Activated CD8-positive, alpha-beta memory T cell treated with anti-CD3 and anti-CD28 coated beads for 36 hours (primary cell): ENCODE measurements at regions not wholly inside any gene's neighbourhood (a gene's known extent, or its start where the extent isn't known, plus 50 kb on each side); places are given as distances from the start of the nearest gene placed in this dataset.

Source experiments
- CTCF ChIA-PET: fragments of 350-600 bp; sonication (Branson Sonifier 250); formaldehyde crosslinking; loops from one replicate; lab custom pipeline; 2021; ENCODE audit warnings: antibody characterized with exemption; lab: Charles Lee
- POLR2A ChIA-PET: fragments of 350-600 bp; sonication (Branson Sonifier 250); formaldehyde crosslinking; loops from one replicate; lab custom pipeline; 2021; ENCODE audit warnings: antibody characterized with exemption; lab: Charles Lee

DNA sequence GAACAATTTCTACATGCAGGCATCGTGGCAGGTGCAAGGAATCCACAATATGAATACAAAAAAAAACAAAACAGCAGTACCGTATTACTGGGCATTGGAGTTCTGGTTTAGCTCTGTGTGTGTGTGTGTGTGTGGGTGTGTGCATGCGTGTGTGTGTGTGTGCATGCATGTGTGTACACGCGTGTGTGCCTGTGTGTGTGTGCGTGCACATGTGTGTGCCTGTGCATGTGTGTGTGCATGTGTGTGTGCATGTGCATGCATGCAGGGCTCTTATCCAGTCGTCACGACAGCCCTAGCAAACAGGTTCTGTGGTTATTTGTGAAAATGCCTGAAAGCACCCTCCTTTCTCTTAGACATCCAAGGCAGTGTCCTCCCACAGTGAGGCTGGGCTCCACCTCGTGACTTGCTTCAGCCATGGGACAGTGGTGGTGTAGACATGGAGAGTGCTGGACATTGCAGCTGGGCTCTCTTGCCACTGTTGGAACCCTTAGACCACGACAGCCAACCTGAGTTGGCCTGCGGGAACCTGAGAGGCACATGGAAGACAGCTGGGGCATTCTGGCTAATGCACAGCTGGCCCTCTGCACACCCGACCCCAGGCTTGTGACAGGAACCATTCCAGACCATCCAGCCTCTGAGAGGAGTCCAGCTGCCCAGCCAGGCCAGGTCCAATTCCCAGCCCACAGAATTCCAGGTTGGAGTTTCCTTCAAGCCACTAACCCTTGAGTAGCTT lies 173.4 kb upstream of the SHH start:
- POLR2A ChIA-PET = no interaction called here
- CTCF ChIA-PET = no interaction called here

- ChIA-PET POLR2A (no interaction called here), CTCF (no interaction called here)
These were observed 172.5 kb upstream of the SHH start for GRCh38 chr7:155984609-155985405.

DNA sequence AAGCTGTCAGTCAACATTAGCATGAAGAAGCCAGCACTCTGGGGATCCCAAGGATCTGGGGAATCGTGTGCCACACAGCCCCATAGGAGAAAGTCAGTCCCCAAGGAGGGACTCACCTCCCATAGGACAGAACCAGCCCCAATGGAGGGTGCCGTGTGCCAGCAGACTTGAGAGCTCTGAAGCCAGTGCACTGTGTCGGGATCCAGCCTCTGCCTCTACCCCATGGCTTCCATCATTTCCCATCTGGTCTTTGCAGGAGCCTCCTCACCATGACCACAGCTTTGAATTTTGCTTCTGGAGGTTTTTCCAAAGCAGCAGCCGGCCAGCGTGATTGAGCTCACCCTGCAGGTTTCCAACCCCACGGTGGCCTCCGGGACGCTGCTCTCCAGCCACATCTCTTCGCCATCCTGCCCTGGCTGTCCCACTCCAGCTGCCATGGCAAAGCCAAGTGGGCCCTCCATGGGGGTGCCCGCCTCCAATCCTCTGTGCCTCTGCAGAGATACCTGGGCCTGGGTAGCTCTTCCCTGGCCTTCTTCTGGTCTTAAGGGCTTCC lies 171.8 kb upstream of the SHH start:
- ChIA-PET CTCF (no interaction called here), POLR2A (no interaction called here)

DNA sequence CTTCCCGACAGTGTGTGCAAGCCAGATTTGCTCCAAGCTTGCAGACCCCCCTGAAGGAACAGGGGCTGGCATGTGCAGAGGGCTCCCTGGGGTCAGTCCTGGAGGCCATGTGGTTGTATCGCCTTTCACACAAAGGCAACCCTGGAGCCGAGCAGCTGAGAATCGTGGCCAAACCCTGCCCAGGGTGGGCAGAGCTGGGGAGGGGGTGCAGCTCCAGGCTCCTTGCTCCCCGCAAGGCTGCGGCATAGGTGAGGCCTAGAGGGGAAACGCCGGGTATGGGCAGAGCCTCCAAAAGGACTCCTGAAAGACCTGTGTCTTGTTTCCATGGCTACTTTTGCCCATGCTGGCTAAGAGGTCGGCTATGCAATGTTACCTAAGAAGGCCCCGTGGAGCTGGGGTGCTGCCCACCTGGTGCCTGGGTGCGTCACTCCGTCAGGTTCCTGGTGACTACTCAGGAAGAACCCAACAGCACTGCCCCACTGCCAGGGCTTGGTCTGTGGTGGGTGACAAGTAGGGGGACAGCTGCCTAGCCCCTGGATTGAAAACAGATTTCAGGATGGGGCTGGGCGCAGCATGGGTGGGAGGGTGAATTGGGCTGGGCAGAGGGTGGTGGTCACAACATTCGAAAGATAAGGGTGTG lies 171.0 kb upstream of the SHH start:
- ChIA-PET CTCF (no interaction called here), POLR2A (no interaction called here)

DNA sequence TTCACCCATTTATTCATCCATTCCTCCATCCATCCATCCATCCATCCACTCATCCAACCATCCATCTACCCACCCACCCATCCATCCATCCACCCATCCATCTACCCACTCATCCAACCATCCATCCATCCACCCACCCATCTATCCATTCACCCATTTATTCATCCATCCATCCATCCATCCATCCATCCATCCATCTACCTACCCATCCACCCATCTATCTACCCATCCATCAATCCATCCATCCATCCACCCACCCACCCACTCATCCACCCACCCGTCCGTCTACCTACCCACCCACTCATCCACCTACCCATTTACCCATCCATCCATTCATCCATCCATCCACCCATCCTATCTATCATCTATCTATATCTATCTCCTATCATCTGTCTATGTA lies 169.4 kb upstream of the SHH start:
- CTCF ChIA-PET = no interaction called here
- POLR2A ChIA-PET = no interaction called here

GRCh38 chr7:155980841-155981240 lies 168.6 kb upstream of the SHH start:
- ChIA-PET POLR2A (no interaction called here), CTCF (no interaction called here)

- ChIA-PET POLR2A (no interaction called here), CTCF (no interaction called here)
These were observed 167.7 kb upstream of the SHH start for GRCh38 chr7:155979994-155980393.

GRCh38 chr7:155979566-155979965 lies 167.3 kb upstream of the SHH start:
- ChIA-PET CTCF (no interaction called here), POLR2A (no interaction called here)

DNA sequence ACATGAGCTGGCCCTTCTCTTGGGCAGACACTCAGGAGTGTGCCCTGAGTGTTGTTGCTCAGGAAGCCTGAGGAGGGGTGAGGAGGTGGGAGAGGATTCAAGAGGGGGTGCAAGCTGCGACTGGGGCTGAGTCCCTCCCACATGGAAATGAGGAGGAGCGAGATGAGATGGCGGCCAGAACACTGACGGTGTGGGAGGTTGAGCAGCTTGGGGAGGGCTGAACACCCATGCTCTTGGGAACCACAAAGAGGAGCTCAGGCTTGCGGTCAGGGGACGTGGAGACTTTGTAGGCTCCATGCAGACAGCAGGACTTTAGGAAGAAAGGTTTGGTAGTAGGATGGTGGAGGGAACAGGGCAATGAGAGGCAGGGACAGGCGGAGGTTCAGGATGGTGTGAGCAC lies 163.2 kb upstream of the SHH start:
- POLR2A ChIA-PET = no interaction called here
- CTCF ChIA-PET = no interaction called here

DNA sequence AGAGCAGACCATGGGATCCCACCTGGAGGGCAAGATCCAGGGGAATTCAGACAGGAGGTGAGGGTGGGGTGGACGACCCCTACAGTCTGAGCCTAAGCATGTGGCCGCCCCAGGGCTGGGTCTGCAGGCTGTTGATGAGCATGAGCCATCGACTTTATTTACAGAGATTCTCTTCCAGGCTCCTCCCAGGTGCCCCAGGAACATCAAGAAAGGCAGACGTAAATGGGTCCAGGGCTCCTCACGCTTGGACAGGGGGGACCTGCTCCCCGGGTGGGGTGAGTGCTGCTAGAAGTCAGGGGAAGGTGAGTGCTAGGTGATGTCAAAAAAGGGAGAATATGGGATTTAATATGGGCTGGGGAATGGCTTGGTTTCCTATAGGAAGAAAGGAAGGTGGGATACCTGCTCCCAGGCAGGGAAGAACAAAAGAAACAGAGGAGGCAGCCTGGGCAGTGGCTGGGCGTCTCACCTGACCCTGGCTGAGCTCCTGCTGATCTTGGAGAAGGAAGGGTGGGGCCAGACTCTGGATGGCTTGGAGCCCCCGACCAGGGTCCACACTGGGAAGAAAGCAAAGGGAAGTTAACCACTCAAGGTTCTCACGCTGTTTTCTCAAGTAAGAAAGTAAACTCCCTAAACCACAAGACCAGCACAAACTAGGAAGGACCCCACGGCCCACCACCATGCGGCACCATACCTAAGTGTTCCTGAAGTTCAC lies 162.1 kb upstream of the SHH start:
- ChIA-PET POLR2A (no interaction called here), CTCF (no interaction called here)

DNA sequence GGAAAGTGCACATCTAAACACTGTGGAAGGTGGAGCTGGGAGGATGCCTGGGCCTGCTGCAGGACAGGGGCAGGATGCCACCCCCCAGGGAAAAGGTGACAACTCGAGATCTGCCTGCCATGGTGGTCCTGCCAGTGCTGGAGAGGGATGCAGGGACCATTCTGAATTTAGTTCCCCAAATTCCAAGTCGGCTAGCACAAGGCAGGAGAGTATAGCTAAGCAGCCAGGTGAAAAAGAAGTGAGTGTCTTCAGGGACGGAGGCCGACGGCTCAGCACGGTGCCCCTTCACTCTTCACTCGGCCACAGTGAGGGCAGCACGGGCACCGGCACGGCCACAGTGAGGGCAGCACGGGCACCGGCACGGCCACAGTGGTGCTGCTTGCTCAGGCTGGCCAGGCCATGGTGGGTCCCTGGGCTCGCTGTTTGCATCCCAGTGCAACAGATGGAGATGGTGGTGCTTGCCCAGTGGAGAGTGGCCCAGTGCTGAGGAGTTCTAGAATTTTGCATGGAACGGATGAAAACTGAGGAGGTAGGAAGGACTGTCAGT lies 161.3 kb upstream of the SHH start:
- CTCF ChIA-PET = no interaction called here
- POLR2A ChIA-PET = no interaction called here

GRCh38 chr7:155972651-155973390 lies 160.6 kb upstream of the SHH start:
- POLR2A ChIA-PET = no interaction called here
- CTCF ChIA-PET = no interaction called here

DNA sequence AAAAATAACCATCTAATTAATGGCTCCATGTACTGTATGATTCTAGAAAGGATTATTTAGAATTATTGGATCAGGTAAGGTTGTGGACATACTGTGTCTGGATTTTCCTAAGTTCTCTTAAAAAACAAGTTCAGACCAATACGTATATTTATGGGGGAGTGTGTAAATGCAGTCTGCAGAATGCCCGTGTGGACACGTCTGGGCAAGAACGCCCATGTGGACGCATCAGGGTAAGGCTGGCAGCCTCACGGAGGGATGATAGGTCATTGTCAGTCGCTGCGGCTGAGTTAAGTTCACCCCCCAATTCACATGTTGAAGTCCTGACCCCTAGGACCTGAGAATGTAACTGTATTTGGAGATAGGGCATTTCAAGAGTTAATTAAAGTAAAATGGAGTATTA lies 160.0 kb upstream of the SHH start:
- POLR2A ChIA-PET = no interaction called here
- CTCF ChIA-PET = no interaction called here

DNA sequence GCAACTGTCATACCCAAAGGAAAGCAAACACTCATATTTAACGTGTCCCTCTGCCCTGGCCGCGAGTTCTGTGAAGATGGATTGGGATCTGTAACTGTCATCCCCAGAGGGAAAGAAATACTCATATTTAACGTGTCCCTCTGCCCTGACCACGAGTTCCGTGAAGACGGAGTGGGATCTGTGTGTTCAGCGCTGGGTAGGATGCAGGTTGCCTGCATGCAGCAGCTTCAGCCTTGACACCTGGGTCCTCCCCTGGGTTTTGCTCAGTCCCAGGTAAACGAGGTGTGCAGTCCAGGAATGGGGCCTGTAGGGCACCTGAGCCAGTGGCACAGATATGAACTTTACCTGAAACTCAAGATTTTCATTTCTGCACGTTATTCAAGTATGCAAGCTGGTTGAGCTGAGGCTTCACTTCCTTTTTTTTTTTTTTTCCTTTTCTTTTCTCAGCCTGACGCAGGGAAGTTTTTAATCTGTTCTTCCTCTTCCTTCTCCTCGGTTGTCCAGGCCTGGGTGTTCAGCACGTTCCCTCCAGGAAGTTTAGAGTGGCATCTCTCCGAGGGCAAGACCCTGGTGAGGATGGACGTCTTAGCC lies 159.0 kb upstream of the SHH start:
- CTCF ChIA-PET = no interaction called here
- POLR2A ChIA-PET = no interaction called here

- ChIA-PET POLR2A (no interaction called here), CTCF (interaction anchor here (0.7 kb wide), 2 partner anchors 26 to 153 kb away, joined by 3 to 4 read pairs; no protein-coding TSS in a partner anchor)
These were observed 157.1 kb upstream of the SHH start for GRCh38 chr7:155969192-155969929.

DNA sequence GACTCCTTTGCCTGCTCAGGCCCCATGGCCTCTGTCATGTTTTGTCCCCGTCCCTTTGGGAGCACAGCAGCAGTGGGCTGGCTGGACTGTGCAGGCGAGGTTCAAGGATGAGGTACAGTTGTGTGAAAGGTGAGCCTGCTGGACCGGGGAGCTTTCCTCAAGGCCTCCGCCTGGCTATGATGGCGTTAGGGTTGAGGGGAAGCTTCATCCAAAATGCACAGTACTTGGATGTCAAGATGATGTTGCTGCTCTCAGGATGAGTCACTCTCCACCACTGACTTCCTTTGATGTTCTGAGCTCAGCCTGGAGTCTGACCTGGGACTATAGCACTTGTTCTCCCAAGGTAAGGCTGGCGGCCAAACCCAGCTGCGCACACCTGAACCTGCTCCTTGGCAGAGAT lies 152.7 kb upstream of the SHH start:
- CTCF ChIA-PET = no interaction called here

DNA sequence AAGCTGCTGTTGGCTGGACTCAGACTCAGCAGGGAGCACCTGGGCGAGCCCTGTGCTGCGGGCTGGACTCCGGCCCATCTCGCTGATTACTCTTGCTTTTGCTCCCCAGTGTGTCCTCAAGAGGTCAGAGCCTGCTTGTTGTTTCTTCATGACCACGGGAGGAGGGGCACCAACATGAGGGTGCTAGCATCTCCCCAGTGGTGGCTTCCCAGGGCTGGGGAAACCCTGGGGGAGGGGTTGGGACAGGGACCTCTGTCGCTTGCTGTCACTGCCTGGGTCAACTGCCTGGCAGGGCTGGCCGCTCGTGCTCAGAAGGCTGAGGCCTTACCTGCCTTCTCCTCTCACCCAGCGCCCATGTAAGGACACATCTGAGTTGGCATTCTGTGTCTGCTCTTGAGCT lies 152.3 kb upstream of the SHH start:
- CTCF ChIA-PET = no interaction called here
- POLR2A ChIA-PET = no interaction called here

More for the DNA sequence above, 152.7 kb upstream of the SHH start:
- POLR2A ChIA-PET = no interaction called here

- POLR2A ChIA-PET = no interaction called here
These were observed 151.5 kb upstream of the SHH start for GRCh38 chr7:155963771-155964195.

More at GRCh38 chr7:155963771-155964195, 151.5 kb upstream of the SHH start:
- CTCF ChIA-PET = no interaction called here
